HG03135 (cell line): ENCODE measurements at regions not wholly inside any gene's neighbourhood (a gene's known extent, or its start where the extent isn't known, plus 50 kb on each side); places are given as distances from the start of the nearest gene placed in this dataset.
"Not testable (repeated sequence)": the region's sequence is repeated elsewhere in the genome, so short reads cannot be mapped to it uniquely, and the experiment has no call there.

ENCODE experiments used
- ATAC-seq: cut with Tn5 transposase; IDR thresholded peaks from one replicate; pipeline ENCODE4 v1.9.1; 2021; ENCODE audit warnings: mild to moderate bottlenecking, moderate library complexity; ENCODE audit not compliant: unreplicated experiment

DNA sequence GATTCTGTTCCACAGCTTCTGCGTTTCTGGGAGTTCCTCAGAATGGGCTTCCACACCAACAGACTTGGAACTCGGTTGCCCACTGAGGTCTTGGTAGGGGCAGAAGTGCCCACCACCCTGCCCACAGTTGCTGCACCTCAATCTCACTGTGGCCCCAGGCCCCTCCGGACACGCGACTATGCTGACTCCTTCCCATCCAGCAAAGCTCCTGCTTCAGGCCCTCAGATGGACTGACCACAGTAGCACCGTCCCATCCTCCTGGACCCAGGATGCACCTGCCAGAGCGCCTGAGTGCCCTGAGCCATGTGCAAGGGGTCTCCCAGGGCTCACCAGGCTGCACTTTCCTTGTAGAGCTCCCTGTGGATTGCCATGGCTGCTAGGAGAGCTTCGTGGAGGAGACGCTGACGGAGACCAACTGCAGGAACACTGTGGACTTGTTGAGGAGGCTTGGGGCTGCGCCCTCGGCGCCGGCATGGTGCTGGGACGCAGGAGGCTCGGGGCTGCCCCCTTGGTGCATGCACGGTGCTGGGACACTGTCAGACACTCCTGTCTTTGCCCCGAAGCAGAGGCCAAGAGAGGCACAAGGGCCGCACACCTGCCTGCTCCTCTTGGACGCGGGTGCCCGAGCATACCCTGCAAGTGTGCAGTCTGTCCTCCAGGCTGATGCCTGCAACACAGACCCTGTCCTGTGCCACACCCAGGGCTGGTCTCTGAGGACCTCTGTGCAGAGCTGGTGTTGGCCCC is 201.3 kb downstream of the LIPI start:
- ATAC-seq, result not testable (repeated sequence)

- not testable (repeated sequence) for ATAC-seq
Measured at GRCh38 chr21:14008436-14008835, 202.3 kb downstream of the LIPI start.

- ATAC-seq, result not testable (repeated sequence)
Measured at GRCh38 chr21:14008006-14008405, 202.7 kb downstream of the LIPI start.

DNA sequence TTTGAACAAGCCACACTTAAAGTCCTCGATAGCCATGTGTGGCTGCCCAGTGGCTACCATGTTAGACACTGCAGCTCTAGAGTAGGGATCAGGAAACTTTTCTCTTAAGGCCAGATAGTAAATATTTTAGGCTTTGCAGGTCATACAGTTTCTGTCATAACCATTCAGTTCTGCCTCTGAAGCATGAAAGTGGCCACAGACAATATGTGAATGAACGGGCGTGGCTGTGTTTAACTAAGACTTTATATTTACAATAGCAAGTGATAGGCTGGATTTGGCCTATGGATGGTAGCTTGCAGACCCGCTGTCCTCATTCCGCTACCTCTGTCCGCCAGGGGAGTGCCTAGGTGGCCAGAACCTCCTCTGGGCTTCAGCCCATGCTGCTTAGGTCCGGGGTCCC is 204.6 kb downstream of the LIPI start:
- not testable (repeated sequence) for ATAC-seq

GRCh38 chr21:13986996-13987958 is 223.5 kb downstream of the LIPI start:
- ATAC-seq, result not testable (repeated sequence)

GRCh38 chr21:13985865-13986863 is 224.6 kb downstream of the LIPI start:
- ATAC-seq, result not testable (repeated sequence)

- ATAC-seq, result not testable (repeated sequence)
Measured at GRCh38 chr21:13985137-13985864, 225.5 kb downstream of the LIPI start.

DNA sequence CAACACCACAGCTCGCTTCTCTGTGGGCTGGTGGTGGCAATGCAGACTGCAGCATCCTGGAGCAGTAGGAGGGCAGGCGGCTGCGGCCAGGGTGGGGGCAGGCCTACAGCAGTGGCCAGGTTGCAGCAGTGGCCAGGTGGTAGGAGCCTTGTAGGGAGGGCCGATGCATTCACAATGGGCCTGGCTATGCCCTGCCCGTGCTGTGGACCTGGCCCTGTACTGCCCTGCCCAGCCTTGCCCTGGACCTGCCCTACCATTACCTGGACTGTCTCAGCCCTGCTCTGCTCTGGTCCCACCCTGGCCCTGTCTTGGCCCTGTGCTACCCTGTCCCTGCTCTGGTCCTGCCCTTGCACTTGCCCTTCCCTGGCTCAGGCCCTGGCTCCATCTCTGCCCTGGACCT is 226.0 kb downstream of the LIPI start:
- not testable (repeated sequence) for ATAC-seq

GRCh38 chr21:13981176-13982087 is 229.3 kb downstream of the LIPI start:
- not testable (repeated sequence) for ATAC-seq

DNA sequence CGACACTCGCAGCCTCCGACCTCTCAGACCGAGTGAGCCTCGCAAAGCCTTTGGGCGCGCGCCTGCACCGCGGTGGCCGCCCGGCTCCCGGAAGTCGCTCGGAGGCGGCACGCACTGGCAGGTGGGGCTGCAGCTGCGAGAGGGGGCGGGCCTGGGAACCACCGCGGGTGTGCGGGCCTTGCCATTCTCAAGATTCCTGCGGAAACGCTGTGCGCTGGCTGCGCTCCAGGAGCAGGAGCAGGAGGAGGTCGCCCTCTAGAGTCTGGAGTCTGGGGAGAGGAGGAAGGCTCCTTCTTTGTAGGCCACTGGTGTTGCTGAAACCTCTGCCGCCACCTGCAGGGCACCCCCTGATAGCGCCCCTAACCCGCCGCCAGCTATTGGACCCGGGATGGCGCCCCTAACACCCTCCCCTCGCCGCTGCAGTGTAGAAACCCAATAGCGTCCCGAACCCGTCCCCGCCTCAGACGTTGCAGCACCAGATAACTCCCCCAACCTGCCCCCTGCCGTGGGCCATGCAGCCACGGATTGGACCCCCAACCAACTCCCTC is 230.6 kb downstream of the LIPI start:
- peak; percentile 98 for ATAC-seq

DNA sequence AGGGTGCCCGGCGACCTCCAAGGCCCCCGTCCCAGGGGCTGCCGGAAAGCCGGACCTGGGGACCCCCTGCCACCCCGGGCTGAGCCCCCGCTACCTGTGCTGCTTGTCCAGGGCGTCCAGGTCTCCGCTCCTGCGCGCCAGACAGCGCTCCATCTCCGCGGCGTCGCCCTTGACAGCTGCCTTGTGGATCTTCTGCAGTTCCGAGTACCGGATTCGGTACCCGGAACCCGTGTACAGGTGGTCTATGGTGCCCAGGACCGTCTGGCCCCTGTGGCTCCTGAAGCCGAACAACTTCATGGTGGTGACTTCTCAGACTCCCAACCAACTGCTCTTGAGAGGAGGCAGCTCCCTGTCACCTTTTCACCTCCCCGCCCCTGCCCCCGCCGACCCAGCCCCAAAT is 231.1 kb downstream of the LIPI start:
- peak; percentile 9 for ATAC-seq

- ATAC-seq, result not testable (repeated sequence)
Measured at GRCh38 chr21:13974582-13974981, 236.2 kb downstream of the LIPI start.

GRCh38 chr21:13969853-13970252 is 240.9 kb downstream of the LIPI start:
- not testable (repeated sequence) for ATAC-seq

DNA sequence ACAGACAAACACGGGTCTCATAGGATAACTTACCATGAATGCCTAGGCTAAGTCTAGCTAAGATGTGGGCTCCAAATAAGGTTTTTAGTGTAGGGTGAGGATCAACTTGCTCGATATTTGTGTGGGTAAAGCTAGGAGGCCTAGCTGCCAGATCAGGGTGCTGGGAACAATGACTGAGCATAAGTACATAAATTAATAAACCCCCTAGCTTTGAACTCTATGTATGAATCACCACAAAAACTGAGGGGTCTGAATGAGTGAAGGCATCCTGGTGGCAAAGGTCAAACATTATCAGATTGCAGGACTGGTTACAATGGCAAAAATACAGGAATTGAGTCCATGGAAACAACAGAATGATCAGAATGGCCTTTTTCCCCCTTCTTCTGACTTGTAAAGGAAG is 241.8 kb downstream of the LIPI start:
- not testable (repeated sequence) for ATAC-seq

- not testable (repeated sequence) for ATAC-seq
Measured at GRCh38 chr21:13963259-13963658, 247.5 kb downstream of the LIPI start.

DNA sequence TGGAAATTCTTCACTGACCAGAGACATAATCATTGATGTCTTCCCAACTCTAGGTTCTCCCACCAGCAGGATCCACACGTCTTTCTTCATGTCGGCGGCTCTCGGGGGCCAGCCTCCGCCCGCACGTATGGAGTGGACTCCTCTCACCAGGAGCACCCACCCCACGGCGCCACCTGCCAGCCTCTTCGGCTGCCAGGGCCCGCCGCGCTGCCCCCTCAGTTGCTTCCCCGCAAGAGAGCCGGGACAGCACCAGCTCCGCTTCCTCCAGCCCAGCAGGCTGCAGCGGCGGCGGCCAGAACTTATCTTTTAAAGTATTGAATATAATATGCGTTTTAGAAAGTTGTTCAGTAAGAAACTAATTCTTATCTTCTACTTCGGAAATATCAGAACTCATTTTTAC is 273.5 kb downstream of the LIPI start:
- no peak for ATAC-seq

DNA sequence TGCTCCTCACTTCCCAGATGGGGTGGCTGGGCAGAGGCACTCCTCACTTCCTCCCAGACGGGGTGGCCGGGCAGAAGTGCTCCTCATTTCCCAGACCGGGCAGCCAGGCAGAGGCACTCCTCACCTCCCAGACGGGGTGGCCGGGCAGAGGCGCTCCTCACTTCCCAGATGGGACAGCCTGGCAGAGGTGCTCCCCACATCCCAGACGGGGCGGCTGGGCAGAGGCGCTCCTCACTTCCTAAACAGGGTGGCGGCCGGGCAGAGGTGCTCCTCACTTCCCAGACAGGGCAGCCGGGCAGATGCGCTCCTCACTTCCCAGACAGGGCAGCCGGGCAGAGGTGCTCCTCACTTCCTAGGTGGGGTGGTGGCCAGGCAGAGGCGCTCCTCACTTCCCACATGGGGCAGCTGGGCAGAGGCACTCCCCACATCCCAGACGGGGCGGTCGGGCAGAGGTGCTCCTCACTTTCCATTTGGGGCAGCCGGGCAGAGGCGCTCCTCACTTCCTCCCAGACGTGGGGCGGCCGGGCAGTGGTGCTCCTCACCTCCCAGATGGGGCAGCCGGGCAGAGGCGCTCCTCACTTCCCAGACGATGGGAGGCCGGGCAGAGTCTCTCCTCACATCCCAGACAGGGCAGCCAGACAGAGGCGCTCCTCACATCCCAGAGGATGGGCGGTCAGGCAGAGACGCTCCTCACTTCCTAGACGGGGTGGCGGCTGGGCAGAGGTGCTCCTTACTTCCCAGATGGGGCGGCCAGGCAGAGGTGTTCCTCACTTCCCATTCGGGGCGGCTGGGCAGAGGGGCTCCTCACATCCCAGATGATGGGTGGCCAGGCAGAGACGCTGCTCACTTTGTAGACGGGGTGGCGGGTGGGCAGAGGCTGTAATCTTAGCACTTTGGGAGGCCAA is 274.5 kb downstream of the LIPI start:
- not testable (repeated sequence) for ATAC-seq
